Upper lobe of left lung (tissue), 6 donors: ENCODE measurements at regions not wholly inside any gene's neighbourhood (a gene's known extent, or its start where the extent isn't known, plus 50 kb on each side); places are given as distances from the start of the nearest gene placed in this dataset.

Experiments used
- ATAC-seq, 2 donors: fragments of 200-7000 bp; cut with Tn5 transposase; one replicate each; pipeline ENCODE4 v1.9.1; 2022; ENCODE audit warnings: mild to moderate bottlenecking in 2 of 2, moderate library complexity in 2 of 2; ENCODE audit not compliant: low FRiP score in 2 of 2
- DNase-seq, 2 donors: peaks; one replicate each; pipeline ENCODE4 v3.0.0-alpha.2; 2019 to 2020
- H3K27ac ChIP-seq, 4 donors: fragments of 200-600 bp; sonication (generic); one replicate each; pipeline ENCODE4 v1.5.1; 2016 to 2019
- H3K27me3 ChIP-seq, 4 donors: fragments of 200-600 bp; sonication (generic); one replicate each; pipeline ENCODE4 v1.5.1; 2017 to 2019
- H3K36me3 ChIP-seq, 4 donors: fragments of 200-600 bp; sonication (generic); one replicate each; pipeline ENCODE4 v1.5.1; 2016 to 2019
- H3K4me1 ChIP-seq, 4 donors: fragments of 200-600 bp; sonication (generic); one replicate each; pipeline ENCODE4 v1.5.1; 2018 to 2019
- H3K4me3 ChIP-seq, 4 donors: fragments of 200-600 bp; sonication (generic); one replicate each; pipeline ENCODE4 v1.5.1; 2017 to 2019; ENCODE audit warnings: mild to moderate bottlenecking in 2 of 4, moderate library complexity in 1 of 4
- H3K9me3 ChIP-seq, 4 donors: fragments of 200-600 bp; sonication (generic); one replicate each; pipeline ENCODE4 v1.5.1; 2018 to 2019
- CTCF ChIP-seq, 6 experiments: fragments of 450-650 bp in 4 of 6; fragments of 200-600 bp in 2 of 6; sonication (generic) in 2 of 6; IDR thresholded peaks; one replicate each; pipeline ENCODE4 v1.5.1; 2016 to 2019; ENCODE audit warnings: antibody characterized with exemption in 6 of 6
- EP300 ChIP-seq, 4 donors: sonication (generic); formaldehyde crosslinking; IDR thresholded peaks; one replicate each; pipeline ENCODE4 v1.5.1; 2017; ENCODE audit warnings: antibody characterized with exemption in 4 of 4, control low read depth in 2 of 4
- POLR2A ChIP-seq, 4 donors: fragments of 450-650 bp; IDR thresholded peaks; one replicate each; pipeline ENCODE4 v1.5.1; 2016 to 2017; ENCODE audit warnings: antibody characterized with exemption in 4 of 4, mild to moderate bottlenecking in 2 of 4
- POLR2AphosphoS5 ChIP-seq, 2 donors: sonication (generic); formaldehyde crosslinking; IDR thresholded peaks; one replicate each; pipeline ENCODE4 v1.5.1; 2017; ENCODE audit warnings: antibody characterized with exemption in 2 of 2
- WGBS, 2 donors: methylation state at CpG; one replicate each; pipeline ENCODE4 v1.1.5; 2017 to 2018; 5-methylcytosine and 5-hydroxymethylcytosine counted together
- donor health status: DM: no; HTN: no; CAD: no; lungs with moderate emphysema.
- donor health status: DM: no; HTN: yes; CAD: no; lungs with severe emphysema.

- no peak for ATAC-seq
- Histone ChIP-seq H3K27me3 (no peaks in the 10 kb centered on the region), H3K4me3 (no peak overlapping the region), H3K36me3 (no peaks in the 10 kb centered on the region), H3K9me3 (no peaks in the 10 kb centered on the region), H3K4me1 (no peaks in the 10 kb centered on the region), H3K27ac (no peak overlapping the region)
- no peak for DNase-seq
- TF ChIP-seq CTCF (IDR thresholded peaks at IDR 0.05) (no peak), EP300 (IDR thresholded peaks at IDR 0.05) (no peak), POLR2AphosphoS5 (IDR thresholded peaks at IDR 0.05) (no peak), POLR2A (IDR thresholded peaks at IDR 0.05) (no peak)
- WGBS, 2 donors = 80 to 83% methylated on average over 4 of the region's 4 CpGs
Observed at GRCh38 chr7:118870187-118870586, 645.7 kb downstream of the ANKRD7 start.

GRCh38 chr7:118872568-118872967, 648.1 kb downstream of the ANKRD7 start:
- Histone ChIP-seq H3K4me3 (no peak overlapping the region), H3K27me3 (no peaks in the 10 kb centered on the region), H3K27ac (no peak overlapping the region), H3K36me3 (no peaks in the 10 kb centered on the region), H3K9me3 (no peaks in the 10 kb centered on the region), H3K4me1 (no peaks in the 10 kb centered on the region)
- WGBS, 2 donors = 45 to 49% methylated on average over 3 of the region's 3 CpGs
- TF ChIP-seq POLR2AphosphoS5 (IDR thresholded peaks at IDR 0.05) (no peak), CTCF (IDR thresholded peaks at IDR 0.05) (no peak), POLR2A (IDR thresholded peaks at IDR 0.05) (no peak), EP300 (IDR thresholded peaks at IDR 0.05) (no peak)
- DNase-seq = no peak
- ATAC-seq = no peak

- H3K27ac ChIP-seq = no peak overlapping the region
- H3K4me1 ChIP-seq = no peaks in the 10 kb centered on the region
- 83 to 88% methylated on average over 2 of the region's 2 CpGs for WGBS, 2 donors
- ATAC-seq = no peak
- no peak for DNase-seq
- H3K4me3 ChIP-seq = no peak overlapping the region
- H3K9me3 ChIP-seq = no peaks in the 10 kb centered on the region
- TF ChIP-seq POLR2A (IDR thresholded peaks at IDR 0.05) = no peak
- H3K36me3 ChIP-seq = no peaks in the 10 kb centered on the region
- H3K27me3 ChIP-seq = no peaks in the 10 kb centered on the region
Observed at GRCh38 chr7:118877187-118877586, 652.7 kb downstream of the ANKRD7 start.

- H3K9me3 ChIP-seq = no peaks in the 10 kb centered on the region
- no peaks in the 10 kb centered on the region for H3K4me1 ChIP-seq
- H3K36me3 ChIP-seq = no peaks in the 10 kb centered on the region
- no peak overlapping the region for H3K27ac ChIP-seq
- TF ChIP-seq CTCF (IDR thresholded peaks at IDR 0.05) = no peak
- no peak for TF ChIP-seq EP300 (IDR thresholded peaks at IDR 0.05)
- no peak for TF ChIP-seq POLR2AphosphoS5 (IDR thresholded peaks at IDR 0.05)
- no peak for TF ChIP-seq POLR2A (IDR thresholded peaks at IDR 0.05)
- ATAC-seq (no peak), DNase-seq (no peak)
- no peaks in the 10 kb centered on the region for H3K27me3 ChIP-seq
- no peak overlapping the region for H3K4me3 ChIP-seq
Observed at GRCh38 chr7:118878336-118878735, 653.8 kb downstream of the ANKRD7 start.

GRCh38 chr7:118898284-118898683, 673.8 kb downstream of the ANKRD7 start:
- Histone ChIP-seq H3K4me3 (no peak overlapping the region), H3K4me1 (no peaks in the 10 kb centered on the region), H3K36me3 (no peaks in the 10 kb centered on the region), H3K27ac (no peak overlapping the region), H3K27me3 (no peaks in the 10 kb centered on the region), H3K9me3 (no peaks in the 10 kb centered on the region)
- no peak for TF ChIP-seq EP300 (IDR thresholded peaks at IDR 0.05)
- TF ChIP-seq POLR2AphosphoS5 (IDR thresholded peaks at IDR 0.05) = no peak
- TF ChIP-seq POLR2A (IDR thresholded peaks at IDR 0.05) = no peak
- no peak for TF ChIP-seq CTCF (IDR thresholded peaks at IDR 0.05)
- no peak for ATAC-seq
- WGBS, 2 donors = 82 to 93% methylated on average over 2 of the region's 2 CpGs
- no peak for DNase-seq
